ENCODE measurements at regions not wholly inside any gene's neighbourhood (a gene's known extent, or its start where the extent isn't known, plus 50 kb on each side); places are given as distances from the start of the nearest gene placed in this dataset.

DNA sequence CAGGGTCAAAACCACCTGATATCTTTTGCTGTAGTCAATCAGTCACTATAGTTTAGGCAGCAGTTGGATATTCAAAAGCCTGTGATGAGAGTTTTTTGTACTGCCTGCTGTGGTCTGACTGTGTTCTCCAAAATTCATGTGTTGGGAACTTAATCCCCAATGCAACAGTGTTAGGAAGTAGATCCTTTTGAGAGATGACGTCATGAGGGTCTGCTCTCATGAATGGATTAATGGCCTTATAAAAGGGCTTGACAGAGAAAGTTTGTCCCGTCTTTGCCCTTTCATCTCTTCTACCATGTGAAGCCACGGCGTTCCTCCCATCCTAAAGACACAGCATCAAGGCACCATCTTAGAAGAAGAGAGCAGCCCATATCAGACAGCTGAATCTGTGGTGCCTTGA is 50.8 kb upstream of the PDE3A start:
- TF ChIP-seq CTCF (conservative IDR thresholded peaks at IDR 0.05; ENCODE audit: low read depth, low read length) (no peak), SMC3 (IDR thresholded peaks at IDR 0.05; ENCODE audit: low read depth, low read length) (no peak), USF2 (IDR thresholded peaks at IDR 0.05; ENCODE audit: low read depth, low read length) (no peak), POLR2A (IDR thresholded peaks at IDR 0.05; ENCODE audit: low read depth, low read length) (no peak), RAD21 (IDR thresholded peaks at IDR 0.05; ENCODE audit: low read length) (no peak), CEBPB (IDR thresholded peaks at IDR 0.05; ENCODE audit: low read depth, low read length) (no peak), FOS (IDR thresholded peaks at IDR 0.05; ENCODE audit: low read depth, low read length) (no peak)
